ENCODE measurements at regions not wholly inside any gene's neighbourhood (a gene's known extent, or its start where the extent isn't known, plus 50 kb on each side); places are given as distances from the start of the nearest gene placed in this dataset.
"Not testable (repeated sequence)": the region's sequence is repeated elsewhere in the genome, so short reads cannot be mapped to it uniquely, and the experiment has no call there.

GRCh38 chr6:80605165-80605989 is 498.9 kb downstream of the BCKDHB start:
- no peak for DNase-seq

- no peak for DNase-seq
Observed at GRCh38 chr6:80603679-80604078, 497.2 kb downstream of the BCKDHB start.

DNA sequence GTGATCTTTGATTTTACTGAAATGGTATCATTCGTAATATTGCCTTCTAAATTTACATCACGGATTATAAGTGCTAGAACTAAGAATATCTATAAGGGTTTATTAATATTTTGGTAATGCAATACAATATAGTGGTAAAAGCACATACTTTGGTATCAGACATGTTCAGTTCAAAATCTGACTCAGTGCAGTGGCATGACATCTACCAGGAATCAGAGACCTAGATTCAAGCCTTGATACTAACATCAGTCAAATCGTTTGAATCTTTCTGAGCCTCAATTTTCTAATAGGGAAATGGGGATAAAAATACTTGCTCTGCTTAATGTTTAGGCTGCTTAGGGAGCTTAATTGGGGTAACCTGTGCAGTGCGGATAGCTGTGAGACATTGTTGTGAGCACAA is 488.0 kb downstream of the BCKDHB start:
- no peak for DNase-seq

GRCh38 chr6:80592436-80592835 is 486.0 kb downstream of the BCKDHB start:
- DNase-seq, result no peak

GRCh38 chr6:80586242-80586641 is 479.8 kb downstream of the BCKDHB start:
- DNase-seq, result no peak

- no peak for DNase-seq
Observed at GRCh38 chr6:80579391-80580023, 473.0 kb downstream of the BCKDHB start.

GRCh38 chr6:80573320-80573719 is 466.8 kb downstream of the BCKDHB start:
- DNase-seq, result not testable (repeated sequence)

DNA sequence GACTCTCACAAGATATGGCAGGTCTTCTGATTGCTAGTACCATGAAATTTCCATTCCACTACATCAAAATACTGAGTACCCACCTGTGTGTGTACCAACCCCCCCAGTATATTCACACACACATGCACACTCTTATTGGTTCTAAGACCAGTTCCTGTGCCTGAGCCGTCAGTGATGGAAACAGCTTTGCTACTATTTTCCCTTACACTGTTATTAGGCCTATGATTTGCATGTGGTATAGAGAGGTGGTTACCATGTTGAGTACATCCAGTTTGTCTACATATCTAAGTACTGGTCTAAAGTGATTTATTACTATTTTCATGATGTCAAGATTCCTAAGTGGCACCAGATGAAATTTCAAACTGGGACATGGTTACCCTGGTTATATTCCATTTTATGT is 459.9 kb downstream of the BCKDHB start:
- DNase-seq, result no peak

GRCh38 chr6:80553071-80553740 is 446.7 kb downstream of the BCKDHB start:
- no peak for DNase-seq

DNA sequence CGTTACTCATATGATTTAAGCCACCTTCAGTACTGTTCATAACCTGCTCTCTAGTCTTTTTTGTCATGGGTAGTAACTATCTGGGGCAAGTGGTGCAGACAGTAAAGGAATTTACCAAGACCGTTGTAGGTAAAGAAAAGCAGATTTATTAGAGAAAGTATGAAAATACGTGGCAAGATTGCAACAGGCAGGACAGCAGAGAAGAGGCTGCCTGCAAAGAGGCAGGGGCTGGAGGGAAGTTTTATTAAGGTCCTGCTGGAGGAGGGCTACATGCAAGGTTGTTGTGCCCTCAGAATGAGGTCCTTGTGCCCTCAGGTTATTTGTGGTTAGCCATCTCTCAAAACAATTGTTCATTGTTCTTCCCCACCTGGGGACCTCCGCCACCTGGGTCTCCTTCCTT is 444.3 kb downstream of the BCKDHB start:
- DNase-seq, result no peak

DNA sequence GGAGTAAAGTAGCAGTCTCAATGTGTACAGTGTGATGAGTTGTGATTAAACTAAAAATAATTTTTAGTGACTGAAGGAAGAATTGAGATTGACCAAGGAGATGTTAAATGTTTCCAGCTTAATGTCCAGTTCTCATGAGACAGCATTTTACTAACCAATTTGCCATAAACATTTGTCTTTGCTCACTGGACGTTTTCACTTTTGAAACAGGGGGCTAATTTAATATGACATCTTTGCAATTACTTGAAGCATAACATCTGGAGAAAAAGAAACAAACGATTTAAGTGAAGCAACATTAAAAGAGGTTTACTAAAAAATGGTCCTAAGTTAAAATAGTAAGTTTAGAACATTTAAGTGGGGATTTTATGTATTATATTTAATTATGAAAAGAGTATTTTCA is 443.8 kb downstream of the BCKDHB start:
- no peak for DNase-seq

DNA sequence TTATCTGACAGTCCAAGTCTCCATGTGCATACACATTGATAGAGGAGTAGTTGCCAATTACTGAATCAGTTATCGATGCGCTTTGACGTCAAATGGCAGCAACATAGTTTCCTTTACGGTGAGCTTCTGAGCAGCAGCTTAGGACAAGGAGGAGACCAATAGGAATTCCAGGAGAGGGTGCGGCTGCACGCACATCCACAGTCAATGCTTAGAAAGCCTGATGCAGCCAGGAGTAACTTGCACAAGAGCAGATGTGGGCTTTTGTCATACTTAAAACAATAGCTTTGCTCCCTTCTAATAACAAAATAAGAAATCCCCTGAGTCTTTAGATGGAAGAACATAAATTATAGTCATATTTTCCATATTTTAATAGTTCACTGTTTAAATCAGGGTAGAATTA is 442.1 kb downstream of the BCKDHB start:
- DNase-seq, result no peak

DNA sequence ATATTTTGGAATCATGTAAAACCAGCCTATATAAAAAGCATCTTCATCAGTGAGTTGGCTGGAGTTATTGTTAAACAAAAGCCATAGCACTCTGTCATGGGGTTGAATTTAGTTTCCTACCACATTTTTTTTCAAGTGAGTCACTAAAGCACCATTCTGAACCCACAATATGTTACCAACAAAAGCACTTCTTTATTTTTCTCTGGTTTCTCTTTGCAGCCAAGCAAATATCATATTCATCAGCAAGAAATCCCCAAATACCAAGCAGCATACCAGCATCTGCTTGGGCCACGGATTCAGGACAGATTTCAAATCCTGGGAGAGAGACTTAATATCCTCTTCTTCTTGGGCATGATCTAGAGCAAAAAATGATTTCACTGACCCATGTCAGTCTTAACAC is 441.4 kb downstream of the BCKDHB start:
- DNase-seq, result no peak

GRCh38 chr6:80544976-80545722 is 438.7 kb downstream of the BCKDHB start:
- no peak for DNase-seq

DNA sequence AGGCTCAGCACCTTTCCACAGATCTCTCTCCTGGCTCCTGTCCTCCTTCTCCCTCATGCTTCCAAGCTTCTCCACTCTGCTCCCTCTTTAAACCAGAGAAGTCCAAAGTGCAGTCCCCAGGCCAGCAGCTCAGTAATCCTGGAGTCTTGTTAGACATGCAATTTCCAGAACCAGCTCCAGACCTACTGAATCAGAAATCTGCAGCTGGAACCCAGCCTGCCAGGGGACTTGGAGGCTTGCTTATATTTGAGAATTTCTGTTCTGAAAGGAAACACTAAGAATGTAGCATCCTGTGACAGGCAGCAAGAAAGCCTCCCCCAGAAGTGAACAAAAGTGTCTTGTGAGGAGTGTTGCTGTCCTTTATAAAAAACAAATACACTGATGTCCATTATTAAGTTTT is 438.1 kb downstream of the BCKDHB start:
- no peak for DNase-seq

- peak; percentile 64 for DNase-seq
Observed at GRCh38 chr6:80543598-80544222, 437.2 kb downstream of the BCKDHB start.

GRCh38 chr6:80543151-80543550 is 436.7 kb downstream of the BCKDHB start:
- no peak for DNase-seq

DNA sequence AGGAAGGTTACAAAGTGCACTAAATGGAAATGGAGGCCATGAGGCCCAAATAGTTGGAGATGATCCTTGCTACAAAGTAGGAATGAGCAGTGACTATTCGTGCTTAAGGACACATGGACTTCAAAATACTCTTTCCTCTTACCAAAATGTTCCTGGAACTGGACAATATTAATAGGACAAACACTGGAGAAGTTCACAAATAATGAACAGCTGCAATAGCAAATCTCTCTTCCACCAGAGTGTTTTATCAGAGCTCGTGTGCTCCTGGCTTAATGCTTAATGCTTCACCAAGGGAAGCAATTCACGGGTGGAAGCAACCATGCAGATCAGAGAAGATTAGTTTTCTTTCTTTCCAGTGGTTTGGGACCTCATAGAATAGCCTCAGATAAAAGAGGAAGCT is 435.4 kb downstream of the BCKDHB start:
- no peak for DNase-seq

GRCh38 chr6:80541181-80541580 is 434.7 kb downstream of the BCKDHB start:
- peak; percentile 58 for DNase-seq

GRCh38 chr6:80540700-80541099 is 434.2 kb downstream of the BCKDHB start:
- DNase-seq, result no peak

DNA sequence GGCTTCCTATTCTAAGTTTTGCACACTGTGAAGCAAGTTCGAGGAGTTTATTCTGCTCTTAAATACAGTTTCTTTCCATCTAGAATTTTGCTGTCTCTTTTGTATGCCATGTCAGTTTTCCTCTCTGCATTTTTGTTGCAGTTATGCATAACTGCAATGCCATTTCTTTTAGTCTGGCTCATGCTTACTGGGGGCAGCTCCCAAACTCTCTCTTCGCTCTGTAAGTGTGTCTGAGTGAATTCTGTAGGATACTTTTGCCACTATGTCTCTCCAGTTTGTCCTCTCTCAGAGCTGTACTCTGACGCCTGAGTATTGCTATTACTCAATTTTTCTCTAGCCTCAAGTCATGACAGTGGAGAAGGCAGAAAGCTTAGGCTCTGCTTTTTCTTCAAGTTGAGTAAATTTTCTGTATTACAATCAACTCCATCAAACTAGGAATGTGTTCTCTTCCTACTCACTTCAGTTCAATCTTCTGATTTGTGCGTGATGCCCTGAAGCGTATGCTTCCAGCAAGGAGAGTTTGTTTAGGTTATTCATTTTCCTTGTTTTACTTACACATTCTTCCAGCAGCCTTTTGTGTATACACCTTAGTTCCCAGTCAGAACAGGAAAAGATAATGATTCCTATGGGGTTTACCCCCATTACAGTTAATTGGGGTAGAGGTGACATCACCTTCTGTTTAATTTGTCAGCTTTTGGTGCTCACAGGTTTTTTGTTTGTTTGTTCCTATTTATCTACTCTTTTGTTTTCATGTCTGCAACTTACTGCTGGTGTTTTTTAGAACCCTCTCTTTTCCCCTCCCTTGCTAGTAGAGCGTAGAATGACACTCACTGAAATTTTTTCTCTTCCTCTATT is 430.9 kb downstream of the BCKDHB start:
- DNase-seq, result no peak

Data from islet precursor cell (in vitro differentiated cells).